Anterior cingulate cortex (tissue), 58 donors: ENCODE measurements at regions not wholly inside any gene's neighbourhood (a gene's known extent, or its start where the extent isn't known, plus 50 kb on each side); places are given as distances from the start of the nearest gene placed in this dataset.
"Not testable (repeated sequence)": the region's sequence is repeated elsewhere in the genome, so short reads cannot be mapped to it uniquely, and the experiment has no call there.

Experiments
- DNase-seq, 58 donors: peaks; one replicate each; lab custom pipeline; 2025; lab: John Stamatoyannopoulos, UW

GRCh38 chr6:22150368-22151035, 146.3 kb downstream of the PRL start:
- DNase-seq, result no peak

- DNase-seq, result no peak
Measured at GRCh38 chr6:22151892-22152291, 144.9 kb downstream of the PRL start.

GRCh38 chr6:22152841-22153240, 144.0 kb downstream of the PRL start:
- DNase-seq, result no peak

GRCh38 chr6:22153384-22154158, 143.3 kb downstream of the PRL start:
- no peak for DNase-seq

- no peak for DNase-seq
Measured at GRCh38 chr6:22155551-22155950, 141.3 kb downstream of the PRL start.

GRCh38 chr6:22157233-22157632, 139.6 kb downstream of the PRL start:
- no peak for DNase-seq

GRCh38 chr6:22164236-22164635, 132.6 kb downstream of the PRL start:
- DNase-seq, result no peak

- not testable (repeated sequence) for DNase-seq
Measured at GRCh38 chr6:22171006-22171405, 125.8 kb downstream of the PRL start.

- not testable (repeated sequence) for DNase-seq
Measured at GRCh38 chr6:22171885-22172284, 125.0 kb downstream of the PRL start.

- no peak for DNase-seq
Measured at GRCh38 chr6:22173311-22173710, 123.5 kb downstream of the PRL start.

- not testable (repeated sequence) for DNase-seq
Measured at GRCh38 chr6:22180250-22180649, 116.6 kb downstream of the PRL start.

- no peak for DNase-seq
Measured at GRCh38 chr6:22184371-22184770, 112.5 kb downstream of the PRL start.

- no peak for DNase-seq
Measured at GRCh38 chr6:22189946-22190345, 106.9 kb downstream of the PRL start.

GRCh38 chr6:22194188-22194921, 102.5 kb downstream of the PRL start:
- DNase-seq, result no peak

- no peak for DNase-seq
Measured at GRCh38 chr6:22199771-22200170, 97.1 kb downstream of the PRL start.

- no peak for DNase-seq
Measured at GRCh38 chr6:22204153-22204552, 92.7 kb downstream of the PRL start.

- DNase-seq, result no peak
Measured at GRCh38 chr6:22205266-22205665, 91.6 kb downstream of the PRL start.

GRCh38 chr6:22206106-22206505, 90.7 kb downstream of the PRL start:
- no peak for DNase-seq

- DNase-seq, result no peak
Measured at GRCh38 chr6:22208026-22208425, 88.8 kb downstream of the PRL start.

- DNase-seq, result no peak
Measured at GRCh38 chr6:22214314-22214713, 82.5 kb downstream of the PRL start.

- DNase-seq, result not testable (repeated sequence)
Measured at GRCh38 chr6:22215474-22215873, 81.4 kb downstream of the PRL start.
